Astrocyte of the spinal cord (primary cell): ENCODE measurements at regions not wholly inside any gene's neighbourhood (a gene's known extent, or its start where the extent isn't known, plus 50 kb on each side); places are given as distances from the start of the nearest gene placed in this dataset.

Experiments used
- DNase-seq: peaks from one replicate; pipeline ENCODE4 v3.0.0; 2011; ENCODE audit warnings: low read depth, low spot score
- H3K4me3 ChIP-seq: 2 replicates; pipeline ENCODE4 v1.5.1; 2011; ENCODE audit warnings: low read depth, mild to moderate bottlenecking, low read length, moderate library complexity
- CTCF ChIP-seq: IDR thresholded peaks from 2 replicates; pipeline ENCODE4 v1.5.1; 2012; ENCODE audit warnings: low read depth, mild to moderate bottlenecking, low read length, inconsistent platforms
- in situ Hi-C: cut with HindIII; loops from 2 replicates; pipeline ENCODE4 v1.10.0; 2017; ENCODE audit warnings: low sequenced_read_pairs

- no peak overlapping the region for H3K4me3 ChIP-seq
- in situ Hi-C loops: no loop called here
- TF ChIP-seq CTCF: no peak
- no peak for DNase-seq
Measured at GRCh38 chr20:7399575-7399974, 540.7 kb downstream of the HAO1 start.

GRCh38 chr20:7406671-7407070 is 533.6 kb downstream of the HAO1 start:
- no peak overlapping the region for H3K4me3 ChIP-seq
- TF ChIP-seq CTCF: no peak
- in situ Hi-C loops: no loop called here
- DNase-seq: no peak

GRCh38 chr20:7410150-7410549 is 530.1 kb downstream of the HAO1 start:
- in situ Hi-C loops: no loop called here
- no peak overlapping the region for H3K4me3 ChIP-seq
- no peak for TF ChIP-seq CTCF
- peak; percentile 6 for DNase-seq

- no peak for TF ChIP-seq CTCF
- H3K4me3 ChIP-seq: no peak overlapping the region
- in situ Hi-C loops: no loop called here
- no peak for DNase-seq
Measured at GRCh38 chr20:7411075-7411474, 529.2 kb downstream of the HAO1 start.

GRCh38 chr20:7415427-7415826 is 524.8 kb downstream of the HAO1 start:
- TF ChIP-seq CTCF: no peak
- DNase-seq: no peak
- in situ Hi-C loops: no loop called here

GRCh38 chr20:7416382-7416781 is 523.9 kb downstream of the HAO1 start:
- in situ Hi-C loops: no loop called here
- no peak for TF ChIP-seq CTCF
- H3K4me3 ChIP-seq: no peak overlapping the region
- no peak for DNase-seq

More at GRCh38 chr20:7415427-7415826, 524.8 kb downstream of the HAO1 start:
- no peak overlapping the region for H3K4me3 ChIP-seq

- TF ChIP-seq CTCF: no peak
- in situ Hi-C loops: no loop called here
- DNase-seq: no peak
- H3K4me3 ChIP-seq: no peak overlapping the region
Measured at GRCh38 chr20:7420345-7420744, 519.9 kb downstream of the HAO1 start.
